ENCODE measurements at regions not wholly inside any gene's neighbourhood (a gene's known extent, or its start where the extent isn't known, plus 50 kb on each side); places are given as distances from the start of the nearest gene placed in this dataset.

- no peak for TF ChIP-seq E2F6 (IDR thresholded peaks at IDR 0.05; ENCODE audit: borderline replicate concordance, low read depth)
These were observed 595.0 kb downstream of the ACTRT1 start (continued) for GRCh38 chrX:127457161-127457560.

GRCh38 chrX:127439676-127440075 lies 612.5 kb downstream of the ACTRT1 start:
- Histone ChIP-seq H3K9me3 (no peaks in the 10 kb centered on the region), H3K27ac (no peak overlapping the region), H3K4me1 (no peaks in the 10 kb centered on the region), H3K4me2 (no peak overlapping the region), H3K4me3 (no peak overlapping the region)
- ATAC-seq (no peak), DNase-seq (ENCODE audit: low read depth in 1 of 2, low spot score in 1 of 2) (no peak), FAIRE-seq (peak; percentile 43)
- CTCF ChIA-PET = no interaction called here
- TF ChIP-seq HDAC2 (IDR thresholded peaks at IDR 0.05) (no peak), NR3C1 (IDR thresholded peaks at IDR 0.05) (no peak), RFX5 (IDR thresholded peaks at IDR 0.05) (no peak), SMC3 (IDR thresholded peaks at IDR 0.05) (no peak), CBX2 (IDR thresholded peaks at IDR 0.05; ENCODE audit: borderline replicate concordance, low read depth) (no peak), ZFP36 (IDR thresholded peaks at IDR 0.05; ENCODE audit: borderline replicate concordance, partially characterized antibody) (no peak), POLR2AphosphoS2 (conservative IDR thresholded peaks at IDR 0.05; ENCODE audit: low read length) (no peak), ZC3H11A (IDR thresholded peaks at IDR 0.05) (no peak), EHF (CRISPR knock-in tag; IDR thresholded peaks at IDR 0.05) (no peak), PHF8 (IDR thresholded peaks at IDR 0.05; ENCODE audit: borderline replicate concordance, low read depth) (no peak)
- 4% methylated on average over 2 of the region's 2 CpGs for WGBS (ENCODE audit: missing lambda C conversion rate)
- POLR2A ChIA-PET = no interaction called here

- CTCF ChIA-PET = no interaction called here
- Histone ChIP-seq H3K4me2 (no peak overlapping the region), H3K4me3 (no peak overlapping the region), H3K9me3 (no peaks in the 10 kb centered on the region), H3K4me1 (no peaks in the 10 kb centered on the region), H3K27ac (no peak overlapping the region)
- TF ChIP-seq ATOH8 (CRISPR knock-in tag; IDR thresholded peaks at IDR 0.05; ENCODE audit: low read depth) = no peak
- no peak for TF ChIP-seq RCOR1 (IDR thresholded peaks at IDR 0.05; ENCODE audit: low read depth, low read length)
- no peak for TF ChIP-seq JUN (IDR thresholded peaks at IDR 0.05)
- no peak for TF ChIP-seq PHF8 (IDR thresholded peaks at IDR 0.05; ENCODE audit: borderline replicate concordance, low read depth)
- no peak for TF ChIP-seq SMC3 (IDR thresholded peaks at IDR 0.05)
- TF ChIP-seq MAX (IDR thresholded peaks at IDR 0.05) = no peak
- TF ChIP-seq EP300 (IDR thresholded peaks at IDR 0.05) = no peak
- TF ChIP-seq ZNF302 (CRISPR knock-in tag; IDR thresholded peaks at IDR 0.05) = no peak
- no peak for TF ChIP-seq REST (IDR thresholded peaks at IDR 0.05)
- no peak for TF ChIP-seq HMGXB4 (CRISPR knock-in tag; IDR thresholded peaks at IDR 0.05; ENCODE audit: borderline replicate concordance)
- TF ChIP-seq CTCF (IDR thresholded peaks at IDR 0.05) = no peak
- TF ChIP-seq E2F6 (IDR thresholded peaks at IDR 0.05; ENCODE audit: borderline replicate concordance, low read depth) = no peak
- no peak for TF ChIP-seq FOXS1 (CRISPR knock-in tag; IDR thresholded peaks at IDR 0.05)
- no peak for FAIRE-seq
- no peak for DNase-seq (ENCODE audit: low read depth in 1 of 2, low spot score in 1 of 2)
- POLR2A ChIA-PET = no interaction called here
- 12% methylated on average over 2 of the region's 2 CpGs for WGBS (ENCODE audit: missing lambda C conversion rate)
- no peak for ATAC-seq
These were observed 586.4 kb downstream of the PRR32 start for GRCh38 chrX:127405946-127406345.
